ENCODE measurements at regions not wholly inside any gene's neighbourhood (a gene's known extent, or its start where the extent isn't known, plus 50 kb on each side); places are given as distances from the start of the nearest gene placed in this dataset.

- DNase-seq, result no peak
Measured at GRCh38 chr21:38206646-38207045, 50.1 kb upstream of the KCNJ15 start.

Data from stimulated activated naive CD4-positive, alpha-beta T cell (primary cell).